HG02943 (cell line): ENCODE measurements at regions not wholly inside any gene's neighbourhood (a gene's known extent, or its start where the extent isn't known, plus 50 kb on each side); places are given as distances from the start of the nearest gene placed in this dataset.
"Not testable (repeated sequence)": the region's sequence is repeated elsewhere in the genome, so short reads cannot be mapped to it uniquely, and the experiment has no call there.

Experiments
- ATAC-seq: cut with Tn5 transposase; IDR thresholded peaks from one replicate; pipeline ENCODE4 v1.9.1; 2021; ENCODE audit warnings: mild to moderate bottlenecking, low read depth, moderate library complexity; ENCODE audit not compliant: unreplicated experiment

DNA sequence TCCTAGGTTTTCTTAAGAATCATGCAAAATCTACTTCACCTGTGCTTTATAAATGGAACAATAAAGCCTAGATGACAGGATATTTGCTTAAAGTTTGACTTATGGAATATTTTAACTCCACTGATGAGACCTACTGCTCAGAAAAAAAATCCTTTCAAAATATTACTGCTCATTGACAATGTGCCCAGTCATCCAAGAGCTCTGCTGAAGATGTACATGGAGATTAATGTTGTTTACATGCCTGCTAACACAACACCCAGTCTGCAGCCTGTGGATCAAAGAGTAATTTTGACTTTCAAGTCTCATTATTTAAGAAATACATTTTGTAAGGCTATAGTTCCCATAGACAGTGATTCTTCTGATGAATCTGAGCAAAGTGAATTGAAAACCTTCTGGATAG lies 889.6 kb downstream of the CDH18 start:
- ATAC-seq = no peak

DNA sequence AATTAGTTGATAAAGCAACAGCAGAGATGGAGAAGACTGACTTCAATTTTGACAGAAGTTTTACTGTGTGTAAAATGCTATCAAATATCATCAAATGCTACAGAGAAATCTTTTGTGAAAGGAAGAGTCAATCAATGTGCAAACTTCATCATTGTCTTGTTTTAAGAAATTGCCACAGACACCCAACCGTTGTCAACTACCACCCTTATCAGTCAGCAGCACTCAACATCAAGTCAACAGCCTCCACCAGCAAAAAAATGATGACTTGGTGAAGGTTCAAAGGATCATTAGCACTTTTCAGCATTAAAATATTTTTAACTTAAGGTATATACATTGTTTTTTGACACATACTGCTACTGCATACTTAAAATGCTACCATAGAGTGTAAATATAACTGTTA lies 888.8 kb downstream of the CDH18 start:
- ATAC-seq = no peak

DNA sequence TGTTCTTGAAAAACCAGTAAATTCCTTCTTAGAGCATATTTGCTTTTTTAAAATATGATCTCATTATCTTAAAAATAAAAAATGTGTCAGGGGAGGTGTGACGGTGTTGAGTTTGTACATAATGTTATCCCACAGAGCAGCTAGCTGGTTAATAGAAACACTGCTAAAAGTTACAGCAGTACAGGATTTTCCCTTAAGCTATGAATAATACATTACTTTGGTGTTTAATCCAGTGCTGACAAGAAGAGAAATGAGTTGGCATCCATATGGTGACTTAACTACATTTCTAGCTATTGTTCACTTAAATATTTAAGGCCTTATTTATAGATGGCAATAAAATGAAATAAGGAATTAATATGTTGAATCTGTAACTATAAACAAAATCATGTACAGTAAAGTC lies 883.1 kb downstream of the CDH18 start:
- ATAC-seq = no peak

DNA sequence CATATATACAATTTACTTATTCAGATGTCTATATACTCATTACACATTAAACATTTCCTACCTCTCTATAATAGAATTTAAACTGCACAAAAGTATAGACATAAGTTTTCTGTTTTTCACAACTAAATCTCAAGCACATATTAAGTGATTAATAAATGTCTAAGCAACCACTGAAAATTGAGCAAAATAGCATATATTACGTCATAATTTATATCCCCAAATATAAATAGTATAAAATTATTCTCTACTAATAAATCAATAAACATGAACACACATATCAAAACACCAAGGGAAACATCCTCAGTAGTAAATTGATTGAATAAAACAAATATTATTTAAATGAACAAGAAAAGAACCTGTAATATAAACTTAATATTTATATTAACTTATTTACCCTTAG lies 865.1 kb downstream of the CDH18 start:
- no peak for ATAC-seq

DNA sequence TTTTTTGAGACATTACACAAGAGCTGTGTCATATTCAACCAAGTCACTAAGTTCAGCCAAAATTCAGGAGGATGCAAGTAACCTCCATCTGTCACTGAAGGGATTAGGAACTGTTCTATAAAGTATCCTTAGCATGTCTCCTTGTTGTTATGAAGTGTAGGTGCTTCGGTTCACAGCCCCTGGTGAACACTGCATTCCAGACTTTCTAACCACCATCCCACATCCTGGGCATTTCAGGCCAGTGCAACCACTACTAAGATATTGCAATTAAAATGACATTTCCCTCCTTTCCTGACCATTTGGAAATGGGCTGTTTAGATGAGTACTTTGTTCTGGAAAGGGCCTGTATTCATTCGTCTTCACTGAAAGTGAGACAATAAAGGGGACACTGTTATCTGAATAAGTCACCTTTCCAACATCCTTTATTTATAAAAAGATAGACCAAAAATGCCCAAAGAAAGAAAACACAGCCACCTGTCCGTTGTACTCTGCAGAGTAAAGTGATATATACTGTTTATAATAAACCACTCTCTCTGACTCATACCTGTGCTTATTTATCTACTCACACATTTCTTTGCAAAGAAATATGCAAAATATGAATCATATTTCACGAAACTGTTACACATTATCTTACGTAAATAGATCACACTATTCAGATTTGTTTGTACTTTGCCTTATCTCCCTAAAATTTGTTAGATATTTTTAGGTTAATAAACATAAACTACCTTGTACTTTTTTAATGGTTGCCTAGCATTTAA lies 861.9 kb downstream of the CDH18 start:
- ATAC-seq = no peak

GRCh38 chr5:19140276-19140675 lies 847.7 kb downstream of the CDH18 start:
- ATAC-seq = no peak

GRCh38 chr5:19141937-19142524 lies 846.0 kb downstream of the CDH18 start:
- ATAC-seq = not testable (repeated sequence)

GRCh38 chr5:19142713-19143414 lies 845.1 kb downstream of the CDH18 start:
- ATAC-seq = not testable (repeated sequence)

GRCh38 chr5:19143935-19144334 lies 844.1 kb downstream of the CDH18 start:
- no peak for ATAC-seq

GRCh38 chr5:19169426-19169825 lies 818.6 kb downstream of the CDH18 start:
- ATAC-seq = no peak

GRCh38 chr5:19172926-19173470 lies 815.0 kb downstream of the CDH18 start:
- ATAC-seq = no peak

DNA sequence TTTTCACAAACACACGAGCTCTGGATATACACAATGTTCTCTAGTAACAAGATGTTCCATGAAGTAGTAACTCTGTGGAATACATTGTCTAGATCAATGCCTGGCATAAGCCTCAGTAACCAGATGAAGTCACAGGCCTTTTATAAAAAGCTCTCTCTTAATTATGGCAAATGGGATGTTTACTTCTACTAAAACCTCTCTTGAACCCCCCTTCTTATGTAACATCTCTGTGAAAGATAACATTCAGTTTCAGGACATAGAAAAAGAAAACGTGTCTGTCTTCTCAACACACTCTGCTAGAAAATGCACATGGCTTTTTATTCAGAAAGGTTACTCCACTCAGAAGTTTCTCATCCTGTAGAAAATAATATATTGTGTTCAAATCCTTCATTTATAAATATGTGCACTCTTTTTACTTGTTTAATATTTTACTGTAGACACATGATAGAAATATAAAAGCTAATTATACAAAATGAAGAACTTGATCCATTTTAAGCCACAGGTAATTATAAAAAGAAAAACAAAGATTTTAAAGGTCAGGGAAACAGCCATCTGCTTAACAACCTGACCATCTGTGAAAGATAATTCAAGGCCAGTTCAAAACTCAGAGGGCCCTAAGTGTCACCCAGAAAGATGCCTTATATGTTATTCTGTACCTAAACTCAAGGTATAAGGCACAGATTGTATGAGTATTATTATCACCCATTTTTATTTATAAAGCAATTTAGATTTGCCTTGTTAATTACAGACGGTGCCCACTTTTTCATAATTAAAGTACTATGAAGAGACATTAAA lies 812.0 kb downstream of the CDH18 start:
- no peak for ATAC-seq

DNA sequence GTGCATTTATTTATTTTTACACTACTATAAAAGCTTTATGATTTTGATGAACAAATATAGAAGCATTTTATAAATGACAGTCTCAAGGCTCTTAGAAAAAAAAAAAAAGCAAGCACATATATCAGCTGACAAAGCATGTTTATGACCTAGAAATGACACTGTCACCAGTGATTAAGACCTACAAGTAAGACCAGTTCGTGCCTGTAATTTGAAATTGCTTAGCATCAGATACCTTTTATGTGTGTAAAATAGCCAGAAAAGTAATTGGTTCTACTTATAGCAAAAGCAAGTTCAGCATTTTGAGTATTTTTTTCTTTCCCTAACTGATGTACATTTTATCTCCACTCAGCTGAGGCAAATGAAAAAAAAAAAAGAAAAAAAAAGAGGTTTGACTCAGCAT lies 808.4 kb downstream of the CDH18 start:
- no peak for ATAC-seq

DNA sequence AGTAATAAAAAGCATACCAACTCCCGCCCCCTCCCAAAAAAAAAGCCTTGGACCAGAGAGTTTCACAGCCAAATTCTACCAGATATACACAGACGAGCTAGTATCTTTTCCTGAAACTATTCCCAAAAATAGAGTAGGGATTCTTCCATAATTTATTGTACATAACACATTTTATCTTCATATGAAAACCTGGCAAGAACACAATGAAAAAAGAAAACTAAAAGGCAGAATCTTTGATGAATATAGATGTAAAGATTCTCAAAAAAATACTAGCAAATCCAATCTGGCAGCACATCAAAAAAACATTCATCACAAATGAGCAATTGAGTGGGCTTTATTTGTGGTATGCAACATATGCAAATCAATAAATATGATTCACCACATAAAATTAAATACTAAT lies 798.8 kb downstream of the CDH18 start:
- no peak for ATAC-seq

- no peak for ATAC-seq
Observed at GRCh38 chr5:19193631-19194030, 794.4 kb downstream of the CDH18 start.

DNA sequence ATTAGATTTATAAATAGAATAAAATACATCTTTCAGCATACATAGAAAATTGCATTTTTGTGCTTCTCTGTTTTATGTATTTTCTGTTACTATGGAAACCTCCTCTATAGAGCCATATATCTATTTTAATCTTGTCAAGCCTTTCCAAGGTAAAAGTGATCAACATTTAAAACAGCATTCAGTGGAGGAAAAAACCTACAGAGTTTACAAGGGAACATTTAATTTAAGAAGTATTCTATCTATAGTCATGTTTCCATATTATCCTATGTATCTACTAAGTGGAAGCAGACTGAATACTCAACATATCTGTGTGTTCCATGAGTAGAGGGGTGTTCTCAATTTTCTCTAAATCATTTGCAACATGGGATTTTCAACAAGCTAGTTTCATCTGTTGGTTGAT lies 791.4 kb downstream of the CDH18 start:
- no peak for ATAC-seq

- no peak for ATAC-seq
Observed at GRCh38 chr5:19200251-19200650, 787.7 kb downstream of the CDH18 start.

- ATAC-seq = no peak
Observed at GRCh38 chr5:19208397-19208796, 779.6 kb downstream of the CDH18 start.

DNA sequence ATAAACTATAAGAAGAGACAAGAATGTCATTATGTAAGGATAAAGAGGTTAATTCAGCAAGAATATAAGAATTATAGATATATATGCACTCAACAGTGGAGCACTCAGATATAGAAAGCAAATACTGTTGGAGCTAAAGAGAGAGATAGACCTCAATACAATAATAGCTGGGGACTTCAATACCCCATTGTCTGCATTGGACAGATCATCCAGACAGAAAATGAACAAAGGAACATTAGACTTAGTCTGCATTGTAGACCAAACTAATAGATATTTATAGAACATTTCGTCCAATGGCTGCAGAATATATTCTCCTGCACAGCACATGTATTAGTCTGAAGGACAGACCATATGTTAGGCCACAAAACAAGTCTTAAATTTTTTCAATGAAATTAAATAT lies 777.1 kb downstream of the CDH18 start:
- ATAC-seq = no peak

DNA sequence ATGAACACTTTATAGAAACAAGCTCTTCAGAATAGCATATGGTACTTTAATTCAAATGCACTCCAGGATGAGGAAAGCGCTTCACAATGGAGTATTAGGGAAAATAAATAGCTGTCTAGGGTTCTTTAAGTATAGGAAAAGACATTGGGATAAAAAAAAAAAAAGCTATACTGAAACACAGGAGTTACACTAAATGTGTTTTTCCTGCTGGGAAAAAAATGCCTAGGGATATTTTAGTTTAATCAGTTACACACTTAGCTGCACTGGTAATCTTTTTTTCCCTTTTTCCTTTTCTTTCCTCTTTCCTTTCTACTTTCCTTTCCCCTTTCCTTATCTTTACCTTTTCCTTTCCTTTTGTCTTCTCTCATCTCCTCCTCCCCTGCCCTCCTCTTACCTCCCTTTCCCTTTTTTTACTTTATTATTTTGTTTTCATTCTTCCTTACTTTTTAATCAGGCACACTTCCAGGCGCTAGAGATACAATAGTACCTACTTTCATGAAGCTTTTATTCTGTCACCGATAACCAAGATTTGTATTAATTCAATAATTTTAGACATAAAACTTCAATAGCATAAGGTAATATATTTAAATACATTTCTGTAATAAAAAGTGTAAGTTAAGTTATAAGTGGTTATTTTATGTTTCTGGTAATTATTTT lies 758.7 kb downstream of the CDH18 start:
- no peak for ATAC-seq
